Endodermal cell (in vitro differentiated cells): ENCODE measurements at regions not wholly inside any gene's neighbourhood (a gene's known extent, or its start where the extent isn't known, plus 50 kb on each side); places are given as distances from the start of the nearest gene placed in this dataset.

Experiments used
- DNase-seq: peaks from one replicate; pipeline ENCODE4 v3.0.0-alpha.2; 2017
- H3K27ac ChIP-seq: 2 replicates; pipeline ENCODE4 v1.5.1; 2013; ENCODE audit warnings: mild to moderate bottlenecking, low read depth, low read length, moderate library complexity
- H3K27me3 ChIP-seq: 2 replicates; pipeline ENCODE4 v1.6.1; 2013; ENCODE audit warnings: mild to moderate bottlenecking, low read length, moderate library complexity; ENCODE audit not compliant: insufficient read depth, control insufficient read depth, poor library complexity, severe bottlenecking
- H3K36me3 ChIP-seq: 2 replicates; pipeline ENCODE4 v1.7.0; 2013; ENCODE audit warnings: mild to moderate bottlenecking, low read length, moderate library complexity; ENCODE audit not compliant: control insufficient read depth, insufficient read depth
- H3K4me1 ChIP-seq: one replicate; pipeline ENCODE4 v1.7.0; 2013; ENCODE audit warnings: low read length; ENCODE audit not compliant: control insufficient read depth, insufficient read depth
- H3K4me3 ChIP-seq: 2 replicates; pipeline ENCODE4 v1.5.1; 2013; ENCODE audit warnings: mild to moderate bottlenecking, low read length, moderate library complexity
- H3K9ac ChIP-seq: 2 replicates; pipeline ENCODE4 v1.6.1; 2013; ENCODE audit warnings: mild to moderate bottlenecking, low read length, moderate library complexity; ENCODE audit not compliant: poor library complexity, severe bottlenecking; ENCODE audit errors: extremely low read depth
- H3K9me3 ChIP-seq: 2 replicates; pipeline ENCODE4 v1.6.1; 2013; ENCODE audit warnings: mild to moderate bottlenecking, low read length, moderate library complexity; ENCODE audit not compliant: control insufficient read depth
- H3K27ac Mint-ChIP-seq: 2 replicates; pipeline ENCODE4 v1.8.0; 2020; ENCODE audit warnings: mixed read lengths
- H3K27me3 Mint-ChIP-seq: 2 replicates; pipeline ENCODE4 v1.8.0; 2021; ENCODE audit warnings: mild to moderate bottlenecking, mixed read lengths; ENCODE audit not compliant: insufficient read depth
- H3K36me3 Mint-ChIP-seq: 2 replicates; pipeline ENCODE4 v1.8.0; 2020; ENCODE audit warnings: low read depth, mixed read lengths
- H3K4me1 Mint-ChIP-seq: 2 replicates; pipeline ENCODE4 v1.8.0; 2020; ENCODE audit warnings: mixed read lengths
- H3K4me3 Mint-ChIP-seq: 2 replicates; pipeline ENCODE4 v1.8.0; 2020; ENCODE audit warnings: mild to moderate bottlenecking, moderate library complexity, mixed read lengths
- H3K9me3 Mint-ChIP-seq: 2 replicates; pipeline ENCODE4 v1.8.0; 2020; ENCODE audit warnings: mild to moderate bottlenecking, mixed read lengths
- WGBS, 2 experiments: methylation state at CpG; one replicate each; pipeline versions ENCODE4 v1.1.5 to v1.1.7; 2013; ENCODE audit warnings: missing lambda C conversion rate in 2 of 2, mixed read lengths in 1 of 2; ENCODE audit not compliant: insufficient coverage in 1 of 2, insufficient read length in 1 of 2; 5-methylcytosine and 5-hydroxymethylcytosine counted together
- TF ChIP-seq, protein P1 (sequence below): fragments of 200-600 bp; sonication (generic); conservative IDR thresholded peaks from 2 replicates; pipeline ENCODE4 v1.5.0; 2021; ENCODE audit warnings: antibody characterized with exemption, mild to moderate bottlenecking

DNA sequence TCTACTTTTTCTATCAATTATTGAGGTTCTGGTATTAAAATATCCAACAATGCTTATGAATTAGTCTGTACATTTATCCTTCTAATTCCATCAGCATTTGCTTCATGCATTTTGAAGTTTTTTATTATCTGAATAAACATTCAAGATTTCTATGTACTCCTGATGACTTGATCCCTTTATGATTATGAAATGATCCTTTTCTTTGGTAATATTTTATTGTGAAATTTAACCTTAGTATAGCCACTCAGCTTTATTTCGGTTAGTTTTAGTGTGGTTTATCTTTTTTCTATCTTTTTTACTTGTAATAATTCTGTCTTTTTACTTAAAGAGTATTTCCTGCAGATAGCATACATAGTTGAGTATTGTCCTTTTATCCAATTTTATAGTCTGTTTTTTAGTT is 106.6 kb downstream of the SNAPC1 start:
- Histone ChIP-seq H3K4me1 (no peaks in the 10 kb centered on the region), H3K27me3 (no peaks in the 10 kb centered on the region), H3K9ac (no peak overlapping the region), H3K36me3 (no peaks in the 10 kb centered on the region), H3K4me3 (no peak overlapping the region), H3K27ac (no peak overlapping the region), H3K9me3 (peaks cover 11% of the 10 kb centered on the region)
- Mint-ChIP-seq H3K27me3 (no peaks in the 10 kb centered on the region), H3K36me3 (no peaks in the 10 kb centered on the region), H3K27ac (no peak overlapping the region), H3K9me3 (peaks cover 9% of the 10 kb centered on the region), H3K4me1 (no peaks in the 10 kb centered on the region), H3K4me3 (no peak overlapping the region)
- DNase-seq, result no peak
- no CpG with 5 or more reads among the region's 1 CpG for WGBS, 2 experiments
- TF ChIP-seq, protein P1, sequence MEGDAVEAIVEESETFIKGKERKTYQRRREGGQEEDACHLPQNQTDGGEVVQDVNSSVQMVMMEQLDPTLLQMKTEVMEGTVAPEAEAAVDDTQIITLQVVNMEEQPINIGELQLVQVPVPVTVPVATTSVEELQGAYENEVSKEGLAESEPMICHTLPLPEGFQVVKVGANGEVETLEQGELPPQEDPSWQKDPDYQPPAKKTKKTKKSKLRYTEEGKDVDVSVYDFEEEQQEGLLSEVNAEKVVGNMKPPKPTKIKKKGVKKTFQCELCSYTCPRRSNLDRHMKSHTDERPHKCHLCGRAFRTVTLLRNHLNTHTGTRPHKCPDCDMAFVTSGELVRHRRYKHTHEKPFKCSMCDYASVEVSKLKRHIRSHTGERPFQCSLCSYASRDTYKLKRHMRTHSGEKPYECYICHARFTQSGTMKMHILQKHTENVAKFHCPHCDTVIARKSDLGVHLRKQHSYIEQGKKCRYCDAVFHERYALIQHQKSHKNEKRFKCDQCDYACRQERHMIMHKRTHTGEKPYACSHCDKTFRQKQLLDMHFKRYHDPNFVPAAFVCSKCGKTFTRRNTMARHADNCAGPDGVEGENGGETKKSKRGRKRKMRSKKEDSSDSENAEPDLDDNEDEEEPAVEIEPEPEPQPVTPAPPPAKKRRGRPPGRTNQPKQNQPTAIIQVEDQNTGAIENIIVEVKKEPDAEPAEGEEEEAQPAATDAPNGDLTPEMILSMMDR, result no peak

- H3K4me1 ChIP-seq, result no peaks in the 10 kb centered on the region
- Mint-ChIP-seq H3K27me3 (no peaks in the 10 kb centered on the region), H3K36me3 (no peaks in the 10 kb centered on the region), H3K27ac (no peak overlapping the region), H3K9me3 (peaks cover 9% of the 10 kb centered on the region), H3K4me3 (no peak overlapping the region), H3K4me1 (no peaks in the 10 kb centered on the region)
- no peaks in the 10 kb centered on the region for H3K36me3 ChIP-seq
- H3K27ac ChIP-seq, result no peak overlapping the region
- 90% methylated on average over 1 of the region's 1 CpG; no CpG with 5 or more reads in 1 of the 2 experiments for WGBS, 2 experiments
- no peak overlapping the region for H3K4me3 ChIP-seq
- peaks cover 11% of the 10 kb centered on the region for H3K9me3 ChIP-seq
- no peaks in the 10 kb centered on the region for H3K27me3 ChIP-seq
- H3K9ac ChIP-seq, result no peak overlapping the region
- TF ChIP-seq, protein P1, result no peak
- no peak for DNase-seq
Observed at GRCh38 chr14:61870163-61870562, 107.9 kb downstream of the SNAPC1 start.

DNA sequence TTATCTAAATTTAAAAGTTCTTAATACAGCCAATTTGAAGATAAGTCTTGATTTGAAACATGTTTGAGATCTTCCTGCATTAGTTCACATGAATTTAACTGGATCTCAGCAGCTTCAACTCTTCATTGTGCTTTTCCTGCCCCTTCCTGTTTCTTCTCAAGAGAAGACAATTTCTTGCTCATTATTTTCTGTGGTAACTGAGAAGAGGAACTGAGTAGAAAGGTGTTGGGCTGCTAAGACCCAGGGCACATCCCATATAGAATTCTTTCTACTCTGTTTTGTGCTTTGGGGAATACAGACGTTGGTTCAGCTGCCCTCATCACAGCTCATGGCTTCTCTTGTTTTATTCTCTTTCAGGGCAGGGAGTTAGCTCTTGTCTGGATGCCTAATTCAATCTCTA is 110.2 kb downstream of the SNAPC1 start:
- Mint-ChIP-seq H3K27me3 (no peaks in the 10 kb centered on the region), H3K4me3 (no peak overlapping the region), H3K4me1 (peaks cover 9% of the 10 kb centered on the region), H3K9me3 (peaks cover 9% of the 10 kb centered on the region), H3K36me3 (no peaks in the 10 kb centered on the region), H3K27ac (no peak overlapping the region)
- Histone ChIP-seq H3K36me3 (no peaks in the 10 kb centered on the region), H3K9ac (no peak overlapping the region), H3K9me3 (peaks cover 11% of the 10 kb centered on the region), H3K4me3 (no peak overlapping the region), H3K4me1 (no peaks in the 10 kb centered on the region), H3K27me3 (no peaks in the 10 kb centered on the region), H3K27ac (no peak overlapping the region)
- 89% methylated on average over 1 of the region's 1 CpG; no CpG with 5 or more reads in 1 of the 2 experiments for WGBS, 2 experiments
- TF ChIP-seq, protein P1, result no peak
- DNase-seq, result no peak
